ENCODE measurements at regions not wholly inside any gene's neighbourhood (a gene's known extent, or its start where the extent isn't known, plus 50 kb on each side); places are given as distances from the start of the nearest gene placed in this dataset.

- Histone ChIP-seq H3K27me3 (ENCODE audit: insufficient read depth, low read length) (peaks cover 56% of the 10 kb centered on the region), H3K79me2 (ENCODE audit: insufficient read depth, low read length) (no peaks in the 10 kb centered on the region), H3K9ac (ENCODE audit: low read length) (no peak overlapping the region), H3K9me3 (ENCODE audit: insufficient read depth, low read depth, low read length) (no peaks in the 10 kb centered on the region), H4K20me1 (ENCODE audit: insufficient read depth, low read length) (no peaks in the 10 kb centered on the region), H3K4me3 (ENCODE audit: insufficient read depth, low read depth, low read length) (no peak overlapping the region), H3K27ac (ENCODE audit: low read depth, low read length) (no peak overlapping the region), H3K4me2 (ENCODE audit: low read length) (no peak overlapping the region), H2AFZ (ENCODE audit: low read depth, low read length) (no peak overlapping the region), H3K4me1 (ENCODE audit: insufficient read depth, low read length) (no peaks in the 10 kb centered on the region), H3K36me3 (ENCODE audit: insufficient read depth, low read length) (no peaks in the 10 kb centered on the region)
- no peak for TF ChIP-seq CTCF (IDR thresholded peaks at IDR 0.05; ENCODE audit: insufficient read depth, low read depth, low read length)
- no peak for TF ChIP-seq EZH2 (IDR thresholded peaks at IDR 0.05; ENCODE audit: insufficient read depth, low read length)
- Mint-ChIP-seq H3K27ac (ENCODE audit: unreplicated experiment) (no peak overlapping the region), H3K9me3 (ENCODE audit: unreplicated experiment) (no peaks in the 10 kb centered on the region), H3K27me3 (ENCODE audit: low read depth, unreplicated experiment) (peaks cover 71% of the 10 kb centered on the region), H3K4me1 (ENCODE audit: low read depth, unreplicated experiment) (no peaks in the 10 kb centered on the region), H3K4me3 (ENCODE audit: unreplicated experiment) (no peak overlapping the region), H3K36me3 (ENCODE audit: low read depth, unreplicated experiment) (no peaks in the 10 kb centered on the region)
- DNase-seq (ENCODE audit: low read depth) = no peak
- no peak for FAIRE-seq
Measured at GRCh38 chr11:19338375-19338774, 97.6 kb upstream of the E2F8 start.

GRCh38 chr11:19337779-19338178, 97.0 kb upstream of the E2F8 start:
- Mint-ChIP-seq H3K36me3 (ENCODE audit: low read depth, unreplicated experiment) (no peaks in the 10 kb centered on the region), H3K27me3 (ENCODE audit: low read depth, unreplicated experiment) (peaks cover 65% of the 10 kb centered on the region), H3K4me3 (ENCODE audit: unreplicated experiment) (no peak overlapping the region), H3K4me1 (ENCODE audit: low read depth, unreplicated experiment) (no peaks in the 10 kb centered on the region), H3K9me3 (ENCODE audit: unreplicated experiment) (no peaks in the 10 kb centered on the region), H3K27ac (ENCODE audit: unreplicated experiment) (no peak overlapping the region)
- no peak overlapping the region for H3K9ac ChIP-seq (ENCODE audit: low read length)
- TF ChIP-seq EZH2 (IDR thresholded peaks at IDR 0.05; ENCODE audit: insufficient read depth, low read length) = no peak
- TF ChIP-seq CTCF (IDR thresholded peaks at IDR 0.05; ENCODE audit: insufficient read depth, low read depth, low read length) = no peak
- H3K27me3 ChIP-seq (ENCODE audit: insufficient read depth, low read length) = peaks cover 50% of the 10 kb centered on the region
- H2AFZ ChIP-seq (ENCODE audit: low read depth, low read length) = no peak overlapping the region
- no peaks in the 10 kb centered on the region for H4K20me1 ChIP-seq (ENCODE audit: insufficient read depth, low read length)
- H3K79me2 ChIP-seq (ENCODE audit: insufficient read depth, low read length) = no peaks in the 10 kb centered on the region
- H3K9me3 ChIP-seq (ENCODE audit: insufficient read depth, low read depth, low read length) = no peaks in the 10 kb centered on the region
- no peak overlapping the region for H3K4me3 ChIP-seq (ENCODE audit: insufficient read depth, low read depth, low read length)
- H3K27ac ChIP-seq (ENCODE audit: low read depth, low read length) = no peak overlapping the region
- no peaks in the 10 kb centered on the region for H3K36me3 ChIP-seq (ENCODE audit: insufficient read depth, low read length)
- FAIRE-seq (no peak), DNase-seq (ENCODE audit: low read depth) (no peak)
- H3K4me1 ChIP-seq (ENCODE audit: insufficient read depth, low read length) = no peaks in the 10 kb centered on the region
- no peak overlapping the region for H3K4me2 ChIP-seq (ENCODE audit: low read length)

- H2AFZ ChIP-seq (ENCODE audit: low read depth, low read length) = no peak overlapping the region
- H3K9ac ChIP-seq (ENCODE audit: low read length) = no peak overlapping the region
- peaks cover 47% of the 10 kb centered on the region for H3K27me3 ChIP-seq (ENCODE audit: insufficient read depth, low read length)
- H3K27me3 Mint-ChIP-seq (ENCODE audit: low read depth, unreplicated experiment) = peaks cover 62% of the 10 kb centered on the region
- DNase-seq (ENCODE audit: low read depth) (no peak), FAIRE-seq (no peak)
- H3K9me3 Mint-ChIP-seq (ENCODE audit: unreplicated experiment) = no peaks in the 10 kb centered on the region
- no peaks in the 10 kb centered on the region for H4K20me1 ChIP-seq (ENCODE audit: insufficient read depth, low read length)
- no peak overlapping the region for H3K27ac Mint-ChIP-seq (ENCODE audit: unreplicated experiment)
- no peak overlapping the region for H3K4me2 ChIP-seq (ENCODE audit: low read length)
- H3K4me1 Mint-ChIP-seq (ENCODE audit: low read depth, unreplicated experiment) = no peaks in the 10 kb centered on the region
- no peak overlapping the region for H3K4me3 Mint-ChIP-seq (ENCODE audit: unreplicated experiment)
- H3K9me3 ChIP-seq (ENCODE audit: insufficient read depth, low read depth, low read length) = no peaks in the 10 kb centered on the region
- TF ChIP-seq CTCF (IDR thresholded peaks at IDR 0.05; ENCODE audit: insufficient read depth, low read depth, low read length) (no peak), EZH2 (IDR thresholded peaks at IDR 0.05; ENCODE audit: insufficient read depth, low read length) (no peak)
- no peaks in the 10 kb centered on the region for H3K36me3 Mint-ChIP-seq (ENCODE audit: low read depth, unreplicated experiment)
- H3K79me2 ChIP-seq (ENCODE audit: insufficient read depth, low read length) = no peaks in the 10 kb centered on the region
- no peak overlapping the region for H3K4me3 ChIP-seq (ENCODE audit: insufficient read depth, low read depth, low read length)
- H3K4me1 ChIP-seq (ENCODE audit: insufficient read depth, low read length) = no peaks in the 10 kb centered on the region
- no peaks in the 10 kb centered on the region for H3K36me3 ChIP-seq (ENCODE audit: insufficient read depth, low read length)
- no peak overlapping the region for H3K27ac ChIP-seq (ENCODE audit: low read depth, low read length)
Measured at GRCh38 chr11:19336331-19336730, 95.6 kb upstream of the E2F8 start.
